ENCODE measurements at regions not wholly inside any gene's neighbourhood (a gene's known extent, or its start where the extent isn't known, plus 50 kb on each side); places are given as distances from the start of the nearest gene placed in this dataset.

DNA sequence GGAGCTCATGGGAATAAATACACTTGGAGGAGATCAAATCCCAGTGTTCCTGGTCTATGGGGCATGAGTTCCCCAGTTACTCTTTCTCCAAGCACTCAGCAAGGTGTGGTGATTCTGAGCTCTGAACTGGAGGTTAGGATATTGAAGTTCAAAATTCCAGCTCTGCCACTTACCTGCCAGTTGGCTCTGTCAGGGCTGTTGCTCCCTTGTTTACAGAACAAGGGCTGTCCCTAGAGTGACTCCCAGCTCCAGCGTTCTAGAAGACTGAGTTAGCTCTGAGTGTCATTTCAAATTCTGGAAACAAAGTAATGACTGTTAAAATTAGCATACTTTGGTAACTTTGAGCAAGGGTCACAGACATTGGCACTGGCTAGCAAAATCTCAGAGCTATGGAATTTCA lies 69.7 kb upstream of the ZBED5 start:
- no peak for DNase-seq

DNA sequence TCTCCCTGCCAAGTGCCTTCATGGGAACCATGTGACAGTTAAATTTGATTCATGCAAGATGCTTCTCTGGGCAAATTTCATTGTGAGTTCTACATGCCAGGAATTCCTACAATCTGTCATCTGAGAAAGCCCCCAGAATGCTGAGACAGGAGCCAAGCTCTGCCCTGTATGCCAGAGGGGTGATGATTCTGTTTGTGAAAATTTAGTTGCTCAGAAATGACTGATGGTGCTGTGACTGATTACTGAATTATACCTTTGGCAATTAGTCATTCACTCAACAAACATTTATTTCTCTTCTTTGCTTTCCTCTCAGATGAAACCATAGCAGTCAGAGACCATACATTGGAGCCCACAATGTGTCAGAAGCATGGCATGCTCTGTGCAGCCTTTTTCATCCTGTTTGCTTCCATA lies 69.0 kb upstream of the ZBED5 start:
- DNase-seq: no peak

DNA sequence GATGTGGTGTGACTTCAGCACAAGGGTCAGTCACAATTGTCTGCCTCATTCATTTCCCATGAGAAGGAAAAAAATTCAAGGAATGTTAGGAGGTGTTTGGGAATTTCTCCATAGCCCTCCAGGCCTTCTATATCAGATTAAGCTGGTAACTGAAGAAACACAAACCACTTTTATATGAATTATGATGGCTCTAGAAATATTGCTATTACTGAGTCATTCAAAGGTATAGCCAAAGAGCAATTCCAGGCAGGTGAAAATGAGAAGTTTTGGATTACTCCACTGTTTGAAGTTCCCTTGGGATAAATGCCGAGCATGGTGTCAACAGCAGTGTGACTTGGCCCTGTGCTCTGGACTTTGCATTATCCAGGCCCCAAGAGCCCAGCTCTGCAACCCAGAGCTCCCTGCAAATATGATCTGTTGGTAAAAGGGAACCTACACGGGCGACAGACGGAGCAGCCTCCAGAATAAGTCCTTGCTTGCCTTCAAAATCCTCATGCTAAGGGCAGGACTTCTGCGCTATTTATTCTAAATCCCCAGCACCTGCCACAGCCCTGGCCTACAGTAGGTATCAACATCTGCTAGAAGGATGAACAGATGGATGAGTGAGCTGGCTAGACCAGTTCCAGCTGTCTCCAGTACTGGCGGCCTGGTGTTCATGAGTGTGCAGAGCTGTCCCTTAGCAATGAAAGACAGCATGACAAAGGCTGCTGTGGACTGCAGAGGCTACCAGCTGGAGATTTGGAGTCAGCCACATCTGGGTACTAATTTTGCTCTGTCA lies 67.5 kb upstream of the ZBED5 start:
- DNase-seq: no peak

DNA sequence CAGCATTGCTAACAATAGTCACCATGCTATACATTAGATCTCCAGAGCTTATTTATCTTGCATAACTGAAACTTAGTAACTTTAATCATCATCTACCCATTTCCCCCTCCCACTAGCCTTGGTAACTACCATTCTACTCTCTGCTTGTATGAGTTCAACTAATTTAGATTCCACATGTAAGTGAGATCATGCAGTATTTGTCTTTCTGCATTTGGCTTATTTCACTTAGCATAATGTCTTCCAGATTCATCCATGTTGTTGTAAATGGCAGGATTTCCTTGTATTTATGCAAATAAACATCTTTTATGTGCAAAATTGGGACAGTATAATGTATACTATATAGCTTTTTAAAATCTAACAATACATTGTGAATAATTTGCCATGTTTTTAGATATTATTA lies 66.0 kb upstream of the ZBED5 start:
- DNase-seq: no peak

DNA sequence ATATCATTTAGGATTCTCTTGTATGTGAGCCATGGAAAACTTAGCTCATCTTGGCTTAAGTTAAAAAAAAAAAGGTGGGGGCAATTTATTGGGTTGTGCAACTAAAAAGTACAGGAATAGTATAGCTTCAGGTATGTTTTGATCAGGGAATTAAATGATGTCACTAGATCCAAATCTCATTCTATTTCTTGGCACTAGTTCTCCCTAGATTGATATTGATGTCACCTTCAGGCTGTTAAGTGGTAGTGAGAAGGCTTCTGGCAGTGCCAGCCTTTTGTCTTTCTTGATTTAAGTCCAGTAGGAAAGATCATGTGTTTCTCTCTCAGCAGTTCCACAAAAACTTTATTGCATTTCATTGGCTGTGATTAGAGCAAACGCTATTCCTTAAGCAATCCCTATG lies 65.0 kb upstream of the ZBED5 start:
- no peak for DNase-seq

DNA sequence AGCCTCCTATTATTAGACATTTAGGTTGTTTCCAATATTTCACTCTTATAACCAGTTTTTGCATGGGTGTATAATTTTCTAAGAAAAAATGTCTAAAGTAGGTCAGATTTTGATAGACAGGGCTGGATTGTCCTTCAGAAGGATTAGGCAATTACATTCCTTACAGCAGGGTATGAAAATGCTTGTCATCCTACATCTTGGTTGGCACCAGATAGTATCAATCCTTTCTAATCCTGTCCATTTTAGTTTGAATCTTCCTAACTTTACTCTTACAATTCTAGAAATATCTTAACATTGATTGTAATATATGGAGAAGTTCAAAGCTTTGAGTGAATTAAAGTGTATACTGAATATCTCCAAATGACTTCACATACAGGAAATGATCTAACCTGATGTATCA lies 63.0 kb upstream of the ZBED5 start:
- no peak for DNase-seq

DNA sequence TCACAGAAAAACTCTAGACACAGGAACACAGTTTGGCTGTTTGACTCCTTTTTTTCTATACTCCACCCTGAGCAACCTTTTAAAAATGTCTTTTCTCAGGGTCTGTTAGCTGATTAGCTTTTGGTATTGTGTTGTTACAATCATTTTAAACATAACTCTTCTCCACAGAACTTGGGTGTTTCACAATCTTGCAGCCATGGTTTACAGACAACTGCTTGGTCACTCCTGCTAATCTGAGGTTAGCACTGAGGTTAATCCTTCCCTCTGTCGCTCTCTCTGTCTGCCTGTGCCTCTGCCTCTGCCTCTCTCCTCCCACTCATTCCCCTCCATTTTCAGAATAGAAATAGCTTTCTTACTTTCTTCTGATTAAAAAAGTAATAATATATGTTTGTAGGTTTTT lies 62.4 kb upstream of the ZBED5 start:
- DNase-seq: no peak

DNA sequence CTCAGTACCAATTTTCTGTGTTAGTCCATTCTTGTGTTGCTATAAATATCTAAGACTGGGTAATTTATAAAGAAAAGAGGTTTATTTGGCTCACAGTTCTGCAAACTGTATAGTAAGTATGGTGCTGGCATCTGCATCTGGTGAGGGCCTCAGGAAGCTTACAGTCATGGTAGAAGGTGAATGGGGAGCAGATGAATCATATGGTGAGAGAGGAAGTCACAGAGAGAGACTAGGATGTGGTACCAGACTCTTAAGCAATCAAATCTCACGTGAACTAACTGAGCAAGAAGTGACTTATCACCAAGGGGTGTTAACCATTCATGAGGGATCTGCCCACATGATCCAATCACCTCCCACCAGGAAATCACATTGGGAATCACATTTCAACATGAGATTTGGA lies 60.8 kb upstream of the ZBED5 start:
- no peak for DNase-seq

DNA sequence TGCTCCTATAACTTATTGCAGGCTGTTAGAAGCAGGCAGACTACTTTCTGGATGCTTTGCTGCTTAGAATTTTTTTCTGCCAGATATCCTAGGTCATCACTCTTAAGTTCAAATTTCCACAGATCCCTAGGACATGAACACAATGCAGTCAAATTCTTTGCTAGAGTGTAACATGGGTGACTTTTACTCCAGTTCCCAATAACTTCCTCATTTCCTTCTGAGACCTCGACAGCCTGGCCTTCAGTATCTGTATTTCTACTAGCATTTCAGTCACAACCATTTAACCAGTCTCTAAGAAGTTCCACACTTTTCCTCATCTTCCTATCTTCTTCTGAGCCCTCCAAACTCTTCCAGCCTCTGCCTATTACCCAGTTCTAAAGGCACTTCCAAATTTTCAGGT lies 60.4 kb upstream of the ZBED5 start:
- DNase-seq: no peak

DNA sequence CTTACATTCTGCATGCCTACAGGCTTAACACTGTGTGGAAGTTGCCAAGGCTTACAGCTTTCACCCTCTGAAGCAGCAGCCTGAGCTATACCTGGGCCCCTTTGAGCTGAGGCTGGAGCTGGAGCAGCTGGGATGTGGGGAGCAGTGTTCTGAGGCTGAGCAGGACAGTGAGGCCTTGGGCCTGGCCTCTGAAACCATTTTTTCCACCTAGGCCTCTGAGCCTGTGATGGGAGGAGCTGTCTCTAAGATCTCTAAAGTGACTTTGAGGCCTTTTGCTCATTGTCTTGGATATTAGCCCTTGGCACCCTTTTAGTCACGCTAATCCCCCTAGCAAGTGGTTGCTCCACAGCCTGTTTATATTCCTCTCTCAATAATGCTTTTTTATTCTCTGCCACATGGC lies 59.9 kb upstream of the ZBED5 start:
- no peak for DNase-seq

DNA sequence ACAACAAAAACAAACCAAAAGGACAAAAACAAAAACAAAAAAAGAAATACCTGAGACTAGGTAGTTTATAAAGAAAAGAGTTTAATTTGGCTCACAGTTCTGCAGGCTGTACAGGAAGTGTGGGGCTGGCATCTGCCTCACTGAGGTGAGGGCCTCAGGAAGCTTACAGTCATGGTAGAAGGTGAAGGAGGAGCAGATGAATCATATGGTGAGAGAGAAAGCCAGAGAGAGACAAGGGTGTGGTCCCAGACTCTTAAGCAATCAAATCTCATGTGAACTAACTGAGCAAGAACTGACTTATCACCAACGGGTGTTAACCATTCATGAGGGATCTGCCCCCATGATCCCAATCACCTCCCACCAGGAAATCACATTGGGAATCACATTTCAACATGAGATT lies 58.8 kb upstream of the ZBED5 start:
- DNase-seq: no peak

DNA sequence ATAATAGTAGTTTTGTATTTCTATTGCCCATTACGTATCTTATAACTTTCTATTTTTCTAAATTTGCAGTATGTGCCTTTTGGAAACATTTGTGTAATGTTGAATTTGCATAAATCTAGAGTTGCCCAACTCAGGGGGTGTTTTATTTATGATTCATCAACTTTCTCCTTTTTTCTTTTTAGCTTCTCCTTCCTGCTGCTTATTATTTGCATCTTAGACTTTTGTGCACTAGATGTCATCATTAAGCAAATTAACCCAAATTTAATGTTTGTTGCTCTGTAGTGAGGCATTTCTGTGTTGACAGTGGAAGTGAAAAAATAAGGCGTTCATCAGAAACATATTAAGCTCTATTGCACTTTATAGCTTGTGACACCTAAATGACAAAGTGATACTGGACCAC lies 56.2 kb upstream of the ZBED5 start:
- DNase-seq: no peak

DNA sequence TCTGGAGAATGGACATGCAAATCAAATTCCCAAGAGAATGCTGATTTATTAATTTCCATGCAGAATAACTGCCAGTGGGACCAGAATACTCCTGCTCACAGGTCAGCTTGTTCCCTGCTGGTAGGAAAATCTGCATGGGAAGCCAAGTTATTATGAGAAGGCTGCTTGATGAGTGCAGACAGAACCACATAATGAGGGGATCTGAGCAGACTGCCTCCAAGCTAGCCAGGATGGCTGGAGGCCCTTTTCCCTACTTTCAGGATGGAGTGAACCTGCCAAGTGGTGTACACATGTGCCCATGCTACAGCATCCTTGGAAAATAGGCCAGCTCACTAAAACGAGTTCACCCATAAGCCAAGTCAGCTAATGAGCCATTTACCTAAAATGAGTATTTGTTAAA lies 55.2 kb upstream of the ZBED5 start:
- no peak for DNase-seq

DNA sequence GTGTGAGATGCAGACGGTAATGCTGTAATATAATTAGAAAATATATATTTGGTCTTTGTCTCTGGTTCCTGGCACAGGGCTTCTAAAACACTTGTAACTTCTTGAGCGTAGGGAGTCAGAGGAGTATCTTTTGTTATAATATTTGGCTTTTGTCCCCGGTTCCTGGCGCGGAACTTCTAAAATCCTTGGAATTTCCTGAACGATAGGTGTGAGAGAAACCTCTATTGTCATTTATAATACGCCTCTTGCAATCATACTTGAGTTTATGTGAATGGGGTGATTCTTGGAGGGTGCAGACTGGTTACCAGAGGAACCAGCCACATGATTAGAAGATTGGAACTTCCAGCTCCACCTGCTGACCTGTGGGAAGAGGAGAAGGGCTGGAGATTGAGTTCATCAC lies 54.1 kb upstream of the ZBED5 start:
- DNase-seq: no peak

DNA sequence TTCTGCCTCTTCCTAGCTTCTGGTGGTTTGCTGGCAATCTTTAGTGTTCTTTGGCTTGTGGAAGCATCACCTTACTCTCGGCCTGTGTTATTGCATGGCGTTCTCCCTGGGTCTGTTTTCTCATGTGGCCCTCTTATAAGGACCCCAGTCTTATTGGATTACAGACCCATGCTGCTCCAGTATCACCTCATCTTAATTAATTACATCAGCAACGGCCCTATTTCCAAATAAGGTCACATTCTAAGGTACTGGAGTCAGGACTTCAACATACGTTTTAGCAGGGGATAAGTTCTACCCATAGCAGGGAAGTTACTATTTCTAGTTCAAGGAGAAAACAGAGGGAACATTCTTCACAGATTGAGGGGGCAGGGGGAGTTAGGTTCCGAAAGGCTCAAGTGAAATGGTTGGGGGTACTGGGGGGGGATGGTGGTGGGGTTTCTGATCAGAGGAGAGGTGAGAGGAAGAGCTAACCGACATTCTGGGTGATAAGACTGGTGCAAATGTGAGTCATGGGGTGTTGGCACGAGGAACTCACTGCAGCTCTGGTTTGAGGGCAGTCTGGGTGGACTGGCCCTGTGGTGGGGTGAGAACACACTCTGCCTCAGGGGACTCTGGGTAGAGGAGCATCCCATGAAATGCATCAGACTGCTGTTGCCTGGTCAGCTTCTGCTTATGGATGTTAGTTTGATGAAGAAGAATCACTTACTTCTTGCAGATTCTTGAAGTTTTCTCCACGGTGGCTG lies 51.5 kb upstream of the ZBED5 start:
- DNase-seq: no peak

DNA sequence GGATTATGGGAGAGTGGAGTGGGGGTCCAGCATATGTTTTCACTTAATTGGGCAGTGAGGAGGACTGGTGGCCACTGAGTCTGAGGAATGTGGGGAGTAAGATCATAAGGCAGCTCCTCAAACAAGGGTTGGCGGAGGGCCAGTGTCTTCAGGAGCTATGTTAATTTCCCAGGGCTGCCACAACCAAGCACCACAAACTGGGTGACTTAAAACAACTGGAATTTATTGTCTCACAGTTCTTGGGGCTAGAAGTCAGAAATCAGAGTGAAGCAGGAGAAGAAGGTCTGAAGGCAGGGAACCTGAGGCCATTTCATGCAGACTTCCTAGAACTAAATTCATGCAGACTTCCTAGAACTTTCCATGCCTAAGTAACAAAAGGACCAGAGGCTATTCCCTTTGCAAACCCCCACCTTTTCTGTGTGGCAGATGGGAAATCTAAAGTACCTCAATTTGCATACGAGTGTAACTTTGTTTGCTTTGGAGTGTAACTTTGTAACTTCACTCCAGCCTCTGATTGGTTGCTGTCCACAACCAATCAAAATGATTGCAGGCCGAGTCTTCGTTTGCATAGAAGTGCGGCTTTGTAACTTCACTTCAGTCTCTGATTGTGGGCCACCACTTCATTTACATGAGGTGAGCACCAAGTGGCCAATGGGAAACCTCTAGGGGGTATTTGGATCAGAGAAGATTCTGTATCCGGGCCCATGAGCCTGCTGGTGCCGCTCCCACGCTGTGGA lies 50.5 kb upstream of the ZBED5 start:
- no peak for DNase-seq

All from muscle of arm (tissue), 1 donor.